Naive B cell (primary cell): ENCODE measurements at regions not wholly inside any gene's neighbourhood (a gene's known extent, or its start where the extent isn't known, plus 50 kb on each side); places are given as distances from the start of the nearest gene placed in this dataset.

ENCODE experiments used
- ATAC-seq, 2 donors: fragments of 150-1000 bp; cut with Tn5 transposase; 2 replicates each; pipeline ENCODE4 v1.10.0; 2021; ENCODE audit warnings: low read depth in 2 of 2, mild to moderate bottlenecking in 2 of 2, moderate library complexity in 2 of 2
- DNase-seq: peaks from one replicate; pipeline ENCODE4 v3.0.0; 2022
- H3K27ac Mint-ChIP-seq, 6 donors: one replicate each; pipeline ENCODE4 v1.8.0; 2020 to 2022; ENCODE audit warnings: mild to moderate bottlenecking in 6 of 6, mixed read lengths in 6 of 6, moderate library complexity in 5 of 6, inconsistent platforms in 2 of 6
- H3K27me3 Mint-ChIP-seq, 3 donors: one replicate each; pipeline ENCODE4 v1.8.0; 2021 to 2022; ENCODE audit warnings: mixed read lengths in 3 of 3, mild to moderate bottlenecking in 1 of 3
- H3K36me3 Mint-ChIP-seq, 2 donors: one replicate each; pipeline ENCODE4 v1.8.0; 2020 to 2022; ENCODE audit warnings: mixed read lengths in 2 of 2, inconsistent platforms in 1 of 2, mild to moderate bottlenecking in 1 of 2
- H3K4me1 Mint-ChIP-seq, 3 donors: one replicate each; pipeline ENCODE4 v1.8.0; 2020 to 2022; ENCODE audit warnings: mixed read lengths in 3 of 3, inconsistent platforms in 1 of 3, mild to moderate bottlenecking in 1 of 3, moderate library complexity in 1 of 3
- H3K4me3 Mint-ChIP-seq, 8 donors: one replicate each; pipeline ENCODE4 v1.8.0; 2020 to 2022; ENCODE audit warnings: mild to moderate bottlenecking in 8 of 8, mixed read lengths in 8 of 8, moderate library complexity in 8 of 8, inconsistent platforms in 2 of 8
- H3K9me3 Mint-ChIP-seq, 7 donors: one replicate each; pipeline ENCODE4 v1.8.0; 2020 to 2022; ENCODE audit warnings: mixed read lengths in 7 of 7, mild to moderate bottlenecking in 5 of 7, inconsistent platforms in 2 of 7, moderate library complexity in 1 of 7

DNA sequence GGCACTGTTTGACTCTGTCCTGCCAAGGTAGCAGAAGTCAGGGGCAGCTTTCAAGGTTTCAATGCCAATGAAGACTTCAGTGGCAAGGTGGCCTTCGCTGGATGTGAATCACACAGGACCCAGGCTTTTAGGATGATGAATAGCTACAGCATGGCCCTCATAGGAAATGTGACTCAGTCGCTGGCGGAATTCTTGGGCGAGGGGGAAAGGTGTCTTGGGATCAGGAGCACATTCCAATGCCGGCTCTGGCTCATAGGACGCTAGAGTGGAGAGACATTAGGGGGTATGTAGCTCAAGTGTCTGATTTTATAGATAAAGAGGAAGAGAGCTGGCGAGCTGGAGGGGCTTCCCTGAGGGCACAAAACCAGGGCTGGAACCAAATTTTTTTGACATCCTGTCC is 68.6 kb downstream of the SMIM21 start:
- Mint-ChIP-seq H3K9me3 (peaks cover 5 to 31% (median 19%) of the 10 kb centered on the region in 7 donors), H3K4me3 (peak overlapping the region in 1 of 8 donors; percentile 1), H3K27me3 (peaks cover 5 to 19% (median 13%) of the 10 kb centered on the region in 3 donors), H3K4me1 (peaks cover 0 to 5% (median 0%) of the 10 kb centered on the region in 3 donors), H3K27ac (no peak overlapping the region), H3K36me3 (peaks cover 0 to 16% of the 10 kb centered on the region in 2 donors)
- no peak for ATAC-seq
- DNase-seq, result no peak

DNA sequence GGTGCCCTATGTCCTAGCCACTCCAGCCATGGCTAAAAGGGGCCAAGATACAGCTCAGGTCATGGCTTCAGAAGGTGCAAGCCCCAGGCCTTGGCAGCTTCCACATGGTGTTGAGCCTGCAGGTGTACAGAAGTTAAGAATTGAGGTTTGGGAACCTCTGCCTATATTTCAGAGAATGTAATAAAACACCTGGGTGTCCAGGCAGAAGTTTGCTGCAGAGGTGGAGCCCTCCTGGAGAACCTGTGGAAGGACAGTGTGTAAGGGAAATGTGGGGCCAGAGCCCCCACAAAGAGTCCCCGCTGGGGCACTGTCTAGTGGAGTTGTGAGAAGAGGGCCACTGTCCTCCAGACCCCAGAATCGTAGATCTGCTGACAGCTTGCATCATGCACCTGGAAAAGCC is 74.1 kb downstream of the SMIM21 start:
- H3K36me3 Mint-ChIP-seq, result peaks cover 0 to 23% of the 10 kb centered on the region in 2 donors
- H3K4me1 Mint-ChIP-seq, result no peaks in the 10 kb centered on the region
- peaks cover 15 to 56% (median 43%) of the 10 kb centered on the region in 7 donors for H3K9me3 Mint-ChIP-seq
- no peak for DNase-seq
- no peak for ATAC-seq
- H3K27ac Mint-ChIP-seq, result no peak overlapping the region
- peaks cover 0 to 15% (median 10%) of the 10 kb centered on the region in 3 donors for H3K27me3 Mint-ChIP-seq
- no peak overlapping the region for H3K4me3 Mint-ChIP-seq

DNA sequence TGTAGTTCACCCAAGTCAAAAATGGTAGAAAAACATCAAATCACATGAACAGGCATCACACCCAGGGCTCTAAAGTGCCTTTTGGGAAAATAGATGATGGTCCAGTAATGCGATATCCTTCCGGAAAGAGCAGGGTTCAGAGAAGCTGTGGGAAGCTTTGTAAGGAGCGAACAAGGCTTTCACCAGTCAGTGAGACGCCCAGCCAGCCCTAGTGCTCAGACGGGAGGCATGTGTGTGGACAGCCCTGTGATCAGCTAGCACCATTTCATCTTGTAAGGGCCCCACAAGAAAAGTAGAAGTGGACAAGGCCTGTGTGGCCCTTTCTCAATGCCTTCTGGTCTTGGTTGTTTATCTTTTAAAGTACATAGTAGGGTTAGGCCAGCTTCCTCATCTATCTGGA is 76.1 kb downstream of the SMIM21 start:
- peaks cover 10 to 44% (median 34%) of the 10 kb centered on the region in 7 donors for H3K9me3 Mint-ChIP-seq
- DNase-seq (no peak), ATAC-seq (no peak)
- H3K4me3 Mint-ChIP-seq, result no peak overlapping the region
- no peak overlapping the region for H3K27ac Mint-ChIP-seq
- H3K36me3 Mint-ChIP-seq, result peaks cover 0 to 14% of the 10 kb centered on the region in 2 donors
- H3K27me3 Mint-ChIP-seq, result peaks cover 0 to 13% (median 6%) of the 10 kb centered on the region in 3 donors
- H3K4me1 Mint-ChIP-seq, result no peaks in the 10 kb centered on the region

DNA sequence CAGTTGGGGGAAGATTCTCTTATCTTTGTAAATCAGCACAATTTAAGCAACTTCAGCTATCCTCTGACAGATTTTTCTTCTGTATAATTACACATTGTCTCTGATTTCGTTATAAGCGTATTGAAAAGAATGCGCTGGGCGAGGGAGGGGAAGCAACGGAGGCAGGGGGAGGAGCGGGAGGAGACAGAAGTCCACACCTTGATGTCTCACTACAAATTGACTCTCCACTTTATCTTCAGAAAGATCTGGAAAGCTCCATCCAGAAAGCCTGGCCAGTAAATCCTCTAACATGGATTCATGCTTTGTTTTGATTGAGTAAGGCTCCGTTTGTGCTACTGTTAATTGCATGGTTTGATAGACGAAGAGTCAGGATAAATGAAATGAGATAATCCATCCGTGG is 76.6 kb downstream of the SMIM21 start:
- H3K4me3 Mint-ChIP-seq, result no peak overlapping the region
- peaks cover 10 to 41% (median 34%) of the 10 kb centered on the region in 7 donors for H3K9me3 Mint-ChIP-seq
- no peaks in the 10 kb centered on the region for H3K4me1 Mint-ChIP-seq
- H3K36me3 Mint-ChIP-seq, result peaks cover 0 to 14% of the 10 kb centered on the region in 2 donors
- ATAC-seq (no peak), DNase-seq (no peak)
- H3K27me3 Mint-ChIP-seq, result peaks cover 0 to 13% (median 6%) of the 10 kb centered on the region in 3 donors
- H3K27ac Mint-ChIP-seq, result no peak overlapping the region

DNA sequence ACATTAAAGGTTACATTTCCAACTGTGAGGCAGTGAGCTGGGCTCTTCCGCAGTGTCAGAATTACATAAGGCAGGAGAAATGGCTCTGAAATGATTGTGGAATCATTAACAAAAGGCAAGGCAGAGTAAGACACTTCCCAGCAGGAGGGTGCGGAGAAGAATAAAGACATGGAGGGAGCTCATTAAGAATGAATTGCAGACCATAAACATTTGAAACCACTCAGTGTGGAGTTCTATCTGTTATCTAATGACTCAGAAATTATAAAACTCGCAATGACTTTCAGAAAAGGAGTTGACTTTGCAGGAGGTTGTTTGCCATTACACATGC is 77.0 kb downstream of the SMIM21 start:
- Mint-ChIP-seq H3K36me3 (peaks cover 0 to 14% of the 10 kb centered on the region in 2 donors), H3K4me1 (no peaks in the 10 kb centered on the region), H3K4me3 (no peak overlapping the region), H3K27ac (peak overlapping the region in 1 of 6 donors; percentile 63), H3K9me3 (peaks cover 10 to 39% (median 34%) of the 10 kb centered on the region in 7 donors), H3K27me3 (peaks cover 0 to 13% (median 8%) of the 10 kb centered on the region in 3 donors)
- ATAC-seq (no peak), DNase-seq (no peak)

DNA sequence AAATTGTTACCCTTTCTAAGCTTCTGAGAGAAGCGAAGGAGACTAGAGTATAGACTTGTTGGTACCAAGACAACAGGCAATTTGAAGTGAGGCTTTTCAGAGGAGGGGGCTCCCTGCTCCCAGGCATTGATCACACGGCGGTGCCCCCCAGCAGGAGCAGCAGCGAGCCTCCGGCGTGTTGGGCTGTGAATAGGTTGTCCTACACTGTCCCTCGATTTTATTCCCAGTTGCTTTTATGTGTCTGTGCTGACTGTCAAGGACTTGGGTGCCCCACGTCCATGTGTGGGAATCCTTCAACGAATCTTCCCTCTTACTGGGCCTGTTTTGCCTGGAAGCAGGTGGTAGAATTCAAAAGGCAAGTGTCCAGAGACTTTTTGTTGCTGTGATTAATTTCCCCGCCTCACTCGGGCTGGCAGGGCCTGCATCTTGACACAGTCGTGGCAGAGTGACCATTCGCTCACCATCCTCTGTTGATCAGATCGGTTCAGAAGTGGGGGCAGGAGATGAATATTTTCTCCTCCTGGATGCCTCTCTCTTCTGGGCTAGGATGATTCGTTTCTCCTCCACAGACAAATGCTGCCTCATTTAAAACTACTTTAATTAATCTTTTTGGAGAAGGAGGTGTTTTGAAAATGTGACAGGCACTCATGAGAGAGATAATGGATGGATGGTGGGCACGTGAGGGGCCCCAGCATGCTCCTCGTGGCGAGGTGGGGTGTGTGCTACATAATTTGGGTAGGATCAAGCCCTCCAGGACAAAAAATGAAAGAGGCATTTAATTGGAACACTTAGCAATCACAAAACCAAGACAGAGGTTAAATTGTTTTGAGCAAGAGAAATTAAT is 77.6 kb downstream of the SMIM21 start:
- no peak for DNase-seq
- no peaks in the 10 kb centered on the region for H3K4me1 Mint-ChIP-seq

GRCh38 chr18:75346671-75347070 is 80.8 kb downstream of the SMIM21 start:
- H3K4me1 Mint-ChIP-seq, result no peaks in the 10 kb centered on the region
- DNase-seq (no peak), ATAC-seq (no peak)
- H3K27ac Mint-ChIP-seq, result no peak overlapping the region
- peaks cover 0 to 9% (median 3%) of the 10 kb centered on the region in 7 donors for H3K9me3 Mint-ChIP-seq
- no peaks in the 10 kb centered on the region for H3K36me3 Mint-ChIP-seq
- H3K4me3 Mint-ChIP-seq, result no peak overlapping the region
- peaks cover 3 to 14% (median 13%) of the 10 kb centered on the region in 3 donors for H3K27me3 Mint-ChIP-seq

More for the DNA sequence above, 77.6 kb downstream of the SMIM21 start:
- Mint-ChIP-seq H3K27ac (peak overlapping the region in 1 of 6 donors; percentile 63), H3K36me3 (peaks cover 0 to 14% of the 10 kb centered on the region in 2 donors), H3K9me3 (peaks cover 10 to 35% (median 32%) of the 10 kb centered on the region in 7 donors), H3K4me3 (peak overlapping the region in 1 of 8 donors; percentile 3), H3K27me3 (peaks cover 0 to 14% (median 13%) of the 10 kb centered on the region in 3 donors)
- ATAC-seq, result no peak

GRCh38 chr18:75344615-75345014 is 82.9 kb downstream of the SMIM21 start:
- ATAC-seq (no peak), DNase-seq (no peak)
- peaks cover 4 to 14% (median 5%) of the 10 kb centered on the region in 3 donors for H3K27me3 Mint-ChIP-seq
- H3K4me3 Mint-ChIP-seq, result no peak overlapping the region
- H3K9me3 Mint-ChIP-seq, result no peaks in the 10 kb centered on the region
- H3K27ac Mint-ChIP-seq, result no peak overlapping the region
- H3K4me1 Mint-ChIP-seq, result no peaks in the 10 kb centered on the region
- no peaks in the 10 kb centered on the region for H3K36me3 Mint-ChIP-seq

DNA sequence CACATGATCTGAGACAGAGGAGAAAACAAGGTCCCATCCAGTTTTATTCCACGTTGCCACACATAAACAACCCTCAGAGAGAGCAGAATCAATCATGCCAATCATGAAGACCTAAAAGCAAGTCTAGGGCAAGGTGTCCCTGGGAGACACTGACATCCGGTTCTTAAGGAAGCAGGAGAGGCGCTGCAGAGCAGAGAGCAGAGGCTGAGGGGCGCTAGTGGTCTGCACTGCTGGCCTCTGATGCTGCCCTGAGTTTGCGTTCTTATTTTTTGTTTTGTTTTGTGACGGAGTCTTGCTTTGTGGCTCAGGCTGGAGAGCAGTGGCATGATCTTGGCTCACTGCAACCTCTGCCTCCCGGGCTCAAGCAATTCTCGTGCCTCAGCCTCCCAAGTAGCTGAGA is 83.3 kb downstream of the SMIM21 start:
- Mint-ChIP-seq H3K27ac (no peak overlapping the region), H3K4me1 (no peaks in the 10 kb centered on the region), H3K27me3 (peaks cover 4 to 14% (median 5%) of the 10 kb centered on the region in 3 donors), H3K9me3 (no peaks in the 10 kb centered on the region), H3K4me3 (no peak overlapping the region), H3K36me3 (no peaks in the 10 kb centered on the region)
- no peak for ATAC-seq
- no peak for DNase-seq

GRCh38 chr18:75343389-75343788 is 84.1 kb downstream of the SMIM21 start:
- ATAC-seq (no peak), DNase-seq (no peak)
- H3K27ac Mint-ChIP-seq, result no peak overlapping the region
- H3K9me3 Mint-ChIP-seq, result no peaks in the 10 kb centered on the region
- no peak overlapping the region for H3K4me3 Mint-ChIP-seq
- no peaks in the 10 kb centered on the region for H3K36me3 Mint-ChIP-seq
- no peaks in the 10 kb centered on the region for H3K4me1 Mint-ChIP-seq
- peaks cover 4 to 13% (median 5%) of the 10 kb centered on the region in 3 donors for H3K27me3 Mint-ChIP-seq

DNA sequence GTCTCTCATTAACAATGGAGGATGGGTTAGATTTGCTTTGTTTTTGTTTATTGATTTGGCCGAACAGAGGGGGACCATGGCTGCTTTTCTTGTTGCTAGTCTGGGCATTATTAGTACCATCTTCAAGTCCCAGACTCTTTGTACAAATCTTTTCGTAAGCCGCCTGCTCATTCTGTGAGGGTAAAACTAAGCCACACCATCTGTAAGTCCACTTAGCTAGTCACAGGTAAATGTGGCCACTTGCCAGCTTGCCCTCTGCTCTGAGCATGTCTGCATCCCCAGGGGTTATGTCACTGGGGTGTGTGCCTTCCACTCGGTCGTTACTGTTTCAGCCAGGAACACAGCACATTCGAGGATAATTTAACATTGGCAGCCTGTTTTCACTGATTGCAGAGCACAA is 85.6 kb downstream of the SMIM21 start:
- Mint-ChIP-seq H3K4me1 (no peaks in the 10 kb centered on the region), H3K27ac (no peak overlapping the region), H3K27me3 (peaks cover 4 to 8% (median 5%) of the 10 kb centered on the region in 3 donors), H3K4me3 (no peak overlapping the region), H3K36me3 (no peaks in the 10 kb centered on the region), H3K9me3 (no peaks in the 10 kb centered on the region)
- DNase-seq (no peak), ATAC-seq (no peak)

DNA sequence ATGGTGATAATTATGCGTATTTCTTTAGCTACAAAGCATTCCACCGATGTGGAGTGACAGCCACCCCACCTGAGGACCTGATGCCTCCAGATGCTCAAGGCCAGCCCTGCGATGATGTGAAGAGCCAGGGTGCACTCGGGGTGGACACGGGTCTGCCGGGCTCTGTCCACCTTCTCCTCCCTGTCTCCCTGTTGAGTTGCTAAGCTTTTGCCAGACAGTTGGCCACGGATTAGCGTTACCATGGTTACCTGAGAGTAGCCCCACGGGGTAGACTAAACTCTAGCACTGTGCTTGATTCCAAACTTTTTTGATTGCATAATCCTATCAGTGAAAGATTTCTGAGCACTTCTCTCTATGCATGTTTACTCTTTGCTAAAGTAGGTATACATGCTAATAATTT is 86.2 kb downstream of the SMIM21 start:
- Mint-ChIP-seq H3K4me1 (no peaks in the 10 kb centered on the region), H3K27ac (no peak overlapping the region), H3K9me3 (no peaks in the 10 kb centered on the region), H3K4me3 (no peak overlapping the region), H3K27me3 (peaks cover 0 to 8% (median 4%) of the 10 kb centered on the region in 3 donors), H3K36me3 (no peaks in the 10 kb centered on the region)
- ATAC-seq (no peak), DNase-seq (no peak)

DNA sequence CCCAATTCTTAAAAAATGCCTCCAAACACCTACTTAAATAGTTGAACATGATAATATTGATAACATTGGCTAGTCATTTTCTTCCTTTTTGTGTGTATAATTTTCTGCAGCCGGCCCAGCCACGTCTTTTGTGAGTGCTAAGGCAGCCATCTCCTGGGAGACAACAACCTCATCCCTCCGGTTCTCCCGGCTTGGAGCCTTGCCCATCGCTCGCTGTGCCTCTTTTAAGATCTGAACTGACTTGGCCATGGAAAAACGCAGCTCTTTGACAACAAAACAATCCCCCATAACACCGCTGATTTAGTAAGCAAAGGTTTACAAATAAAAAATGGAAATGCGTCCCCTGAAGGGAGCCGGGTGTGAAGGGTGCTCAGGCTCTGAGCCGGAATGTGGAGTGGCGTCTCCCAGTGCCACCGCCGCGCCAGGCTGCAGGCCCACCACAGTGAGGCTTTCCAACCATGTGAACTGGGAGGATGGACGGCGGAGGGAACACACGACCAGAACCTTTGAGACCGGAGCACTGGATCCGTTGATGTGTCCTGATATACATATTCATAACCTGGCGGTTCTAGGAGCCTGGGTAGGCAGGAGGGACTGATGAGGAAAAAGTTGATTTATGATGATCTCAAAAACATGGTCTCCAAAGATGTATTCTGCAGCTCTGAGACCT is 87.4 kb downstream of the SMIM21 start:
- H3K9me3 Mint-ChIP-seq, result no peaks in the 10 kb centered on the region
- H3K4me3 Mint-ChIP-seq, result peak overlapping the region in 1 of 8 donors; percentile 53
- no peaks in the 10 kb centered on the region for H3K4me1 Mint-ChIP-seq
- DNase-seq, result no peak
- H3K27ac Mint-ChIP-seq, result no peak overlapping the region
- H3K27me3 Mint-ChIP-seq, result peaks cover 0 to 4% (median 2%) of the 10 kb centered on the region in 3 donors
- H3K36me3 Mint-ChIP-seq, result no peaks in the 10 kb centered on the region
- no peak for ATAC-seq
